ENCODE measurements at regions not wholly inside any gene's neighbourhood (a gene's known extent, or its start where the extent isn't known, plus 50 kb on each side); places are given as distances from the start of the nearest gene placed in this dataset.

DNA sequence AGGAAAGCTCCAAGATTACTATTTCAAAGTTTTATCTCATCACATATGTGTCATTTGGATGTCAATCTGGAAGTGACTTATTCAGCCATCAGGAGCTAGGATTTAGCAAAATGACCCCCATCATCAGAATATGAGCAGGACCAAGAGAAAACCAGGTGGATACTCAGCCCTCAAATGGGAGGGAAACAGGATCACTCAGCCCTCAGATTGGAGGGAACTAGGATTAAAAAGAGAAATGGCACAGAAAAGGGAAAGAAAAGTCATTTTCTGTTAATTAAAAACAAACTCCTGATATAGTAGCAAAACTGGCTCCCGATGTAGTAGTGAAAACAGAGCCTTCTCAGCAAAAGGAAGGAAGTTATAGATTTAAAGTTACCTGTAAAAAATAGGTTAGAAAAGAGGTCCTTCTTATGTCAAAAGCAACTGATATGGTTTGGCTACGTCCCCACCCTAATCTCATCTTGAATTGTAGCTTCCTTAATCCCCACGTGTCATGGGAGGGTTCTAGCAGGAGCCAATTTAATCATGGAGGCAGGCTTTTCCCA lies 69.0 kb upstream of the MYCN start:
- TF ChIP-seq, protein P1, sequence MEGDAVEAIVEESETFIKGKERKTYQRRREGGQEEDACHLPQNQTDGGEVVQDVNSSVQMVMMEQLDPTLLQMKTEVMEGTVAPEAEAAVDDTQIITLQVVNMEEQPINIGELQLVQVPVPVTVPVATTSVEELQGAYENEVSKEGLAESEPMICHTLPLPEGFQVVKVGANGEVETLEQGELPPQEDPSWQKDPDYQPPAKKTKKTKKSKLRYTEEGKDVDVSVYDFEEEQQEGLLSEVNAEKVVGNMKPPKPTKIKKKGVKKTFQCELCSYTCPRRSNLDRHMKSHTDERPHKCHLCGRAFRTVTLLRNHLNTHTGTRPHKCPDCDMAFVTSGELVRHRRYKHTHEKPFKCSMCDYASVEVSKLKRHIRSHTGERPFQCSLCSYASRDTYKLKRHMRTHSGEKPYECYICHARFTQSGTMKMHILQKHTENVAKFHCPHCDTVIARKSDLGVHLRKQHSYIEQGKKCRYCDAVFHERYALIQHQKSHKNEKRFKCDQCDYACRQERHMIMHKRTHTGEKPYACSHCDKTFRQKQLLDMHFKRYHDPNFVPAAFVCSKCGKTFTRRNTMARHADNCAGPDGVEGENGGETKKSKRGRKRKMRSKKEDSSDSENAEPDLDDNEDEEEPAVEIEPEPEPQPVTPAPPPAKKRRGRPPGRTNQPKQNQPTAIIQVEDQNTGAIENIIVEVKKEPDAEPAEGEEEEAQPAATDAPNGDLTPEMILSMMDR (IDR thresholded peaks at IDR 0.05): no peak
- no peak for TF ChIP-seq ZFX (IDR thresholded peaks at IDR 0.05; ENCODE audit: borderline replicate concordance)

All from 22Rv1 (cell line).